Liver (tissue), 8 donors: ENCODE measurements at regions not wholly inside any gene's neighbourhood (a gene's known extent, or its start where the extent isn't known, plus 50 kb on each side); places are given as distances from the start of the nearest gene placed in this dataset.

Experiments used
- DNase-seq: peaks from one replicate; pipeline ENCODE4 v3.0.0-alpha.2; 2017; ENCODE audit warnings: low spot score
- H3K27ac ChIP-seq, 2 donors: one replicate each; pipeline ENCODE4 v1.7.0; 2013; ENCODE audit warnings: inconsistent platforms in 2 of 2, low read length in 2 of 2, control low read depth in 1 of 2, low read depth in 1 of 2, mild to moderate bottlenecking in 1 of 2
- H3K27me3 ChIP-seq, 4 donors: one replicate each; pipeline versions ENCODE4 v1.6.1 to v1.7.0; 2013; ENCODE audit warnings: low read length in 3 of 4, inconsistent platforms in 1 of 4, mild to moderate bottlenecking in 1 of 4, moderate library complexity in 1 of 4; ENCODE audit not compliant: control insufficient read depth in 4 of 4, insufficient read depth in 4 of 4
- H3K36me3 ChIP-seq, 4 donors: one replicate each; pipeline versions ENCODE4 v1.6.1 to v1.7.0; 2013; ENCODE audit warnings: low read length in 3 of 4, mild to moderate bottlenecking in 3 of 4, low read depth in 1 of 4, moderate library complexity in 1 of 4; ENCODE audit not compliant: control insufficient read depth in 4 of 4, insufficient read depth in 3 of 4
- H3K4me1 ChIP-seq, 4 donors: one replicate each; pipeline versions ENCODE4 v1.6.1 to v1.7.0; 2013; ENCODE audit warnings: low read length in 3 of 4, mild to moderate bottlenecking in 3 of 4, moderate library complexity in 1 of 4; ENCODE audit not compliant: control insufficient read depth in 4 of 4, insufficient read depth in 4 of 4
- H3K4me3 ChIP-seq, 3 donors: one replicate each; pipeline versions ENCODE4 v1.6.1 to v1.7.0; 2013; ENCODE audit warnings: low read length in 3 of 3, control low read depth in 1 of 3, low read depth in 1 of 3, mild to moderate bottlenecking in 1 of 3
- H3K9ac ChIP-seq, 2 donors: one replicate each; pipeline ENCODE4 v1.7.0; 2013; ENCODE audit warnings: low read length in 2 of 2, mild to moderate bottlenecking in 2 of 2, moderate library complexity in 2 of 2, control low read depth in 1 of 2, low read depth in 1 of 2
- H3K9me3 ChIP-seq, 4 donors: one replicate each; pipeline versions ENCODE4 v1.6.1 to v1.7.0; 2013; ENCODE audit warnings: low read length in 3 of 4; ENCODE audit not compliant: control insufficient read depth in 4 of 4
- EGR1 ChIP-seq, 2 donors: IDR thresholded peaks; 2 replicates each; pipeline ENCODE4 v1.6.1; 2016 to 2018; ENCODE audit warnings: antibody characterized with exemption in 2 of 2, low read depth in 2 of 2
- FOXA1 ChIP-seq: IDR thresholded peaks from 2 replicates; pipeline ENCODE4 v1.6.1; 2016; ENCODE audit warnings: antibody characterized with exemption
- FOXA2 ChIP-seq: IDR thresholded peaks from 2 replicates; pipeline ENCODE4 v1.6.1; 2016; ENCODE audit warnings: antibody characterized with exemption
- GABPA ChIP-seq, 2 donors: IDR thresholded peaks in 1 of 2; conservative IDR thresholded peaks in 1 of 2; 2 replicates each; pipeline ENCODE4 v1.6.1; 2016; ENCODE audit warnings: antibody characterized with exemption in 2 of 2, mild to moderate bottlenecking in 1 of 2, moderate library complexity in 1 of 2
- HNF4A ChIP-seq, 2 donors: conservative IDR thresholded peaks; 2 replicates each; pipeline ENCODE4 v1.6.1; 2016; ENCODE audit warnings: antibody characterized with exemption in 2 of 2, mild to moderate bottlenecking in 2 of 2
- HNF4G ChIP-seq: IDR thresholded peaks from 2 replicates; pipeline ENCODE4 v1.6.1; 2016; ENCODE audit warnings: antibody characterized with exemption
- JUND ChIP-seq, 2 donors: IDR thresholded peaks; 2 replicates each; pipeline ENCODE4 v1.6.1; 2016; ENCODE audit warnings: antibody characterized with exemption in 2 of 2
- NR2F2 ChIP-seq: IDR thresholded peaks from 2 replicates; pipeline ENCODE4 v1.6.1; 2016; ENCODE audit warnings: antibody characterized with exemption
- RAD21 ChIP-seq, 2 donors: IDR thresholded peaks; 2 replicates each; pipeline ENCODE4 v1.6.1; 2016; ENCODE audit warnings: antibody characterized with exemption in 2 of 2, mild to moderate bottlenecking in 2 of 2
- RXRA ChIP-seq, 2 donors: IDR thresholded peaks; 2 replicates each; pipeline ENCODE4 v1.6.1; 2017 to 2018; ENCODE audit warnings: antibody characterized with exemption in 2 of 2, mild to moderate bottlenecking in 1 of 2
- SP1 ChIP-seq: IDR thresholded peaks from 2 replicates; pipeline ENCODE4 v1.6.1; 2018; ENCODE audit warnings: antibody characterized with exemption, mild to moderate bottlenecking
- TAF1 ChIP-seq: conservative IDR thresholded peaks from 2 replicates; pipeline ENCODE4 v1.6.1; 2016; ENCODE audit warnings: antibody characterized with exemption, mild to moderate bottlenecking
- YY1 ChIP-seq: IDR thresholded peaks from 2 replicates; pipeline ENCODE4 v1.6.1; 2016; ENCODE audit warnings: antibody characterized with exemption, mild to moderate bottlenecking
- WGBS: extraction: QIAGEN DNeasy Blood & Tissue Kit; methylation state at CpG from one replicate; pipeline ENCODE4 v1.1.7; 2013; 5-methylcytosine and 5-hydroxymethylcytosine counted together
- TF ChIP-seq, protein P1 (sequence below): IDR thresholded peaks from 2 replicates; pipeline ENCODE4 v1.6.1; 2016; ENCODE audit warnings: antibody characterized with exemption, mild to moderate bottlenecking
- TF ChIP-seq, protein P2 (sequence below): IDR thresholded peaks from 2 replicates; pipeline ENCODE4 v1.6.1; 2016; ENCODE audit warnings: antibody characterized with exemption
- TF ChIP-seq, protein P3 (sequence below): fragments of 150-350 bp; IDR thresholded peaks from 2 replicates; pipeline ENCODE4 v1.5.1; 2017; ENCODE audit warnings: improper control_type of control experiment, low read depth, low read length; ENCODE audit not compliant: missing input control
- TF ChIP-seq, protein P4 (sequence below): IDR thresholded peaks from 2 replicates; pipeline ENCODE4 v1.6.1; 2016; ENCODE audit warnings: antibody characterized with exemption
- TF ChIP-seq, protein P5 (sequence below): IDR thresholded peaks from 2 replicates; pipeline ENCODE4 v1.6.1; 2016; ENCODE audit warnings: antibody characterized with exemption
- donor health status: healthy.
- donor health status: healthy.
- donor health status: healthy.
- donor health status: healthy.
- donor health status: healthy.

DNA sequence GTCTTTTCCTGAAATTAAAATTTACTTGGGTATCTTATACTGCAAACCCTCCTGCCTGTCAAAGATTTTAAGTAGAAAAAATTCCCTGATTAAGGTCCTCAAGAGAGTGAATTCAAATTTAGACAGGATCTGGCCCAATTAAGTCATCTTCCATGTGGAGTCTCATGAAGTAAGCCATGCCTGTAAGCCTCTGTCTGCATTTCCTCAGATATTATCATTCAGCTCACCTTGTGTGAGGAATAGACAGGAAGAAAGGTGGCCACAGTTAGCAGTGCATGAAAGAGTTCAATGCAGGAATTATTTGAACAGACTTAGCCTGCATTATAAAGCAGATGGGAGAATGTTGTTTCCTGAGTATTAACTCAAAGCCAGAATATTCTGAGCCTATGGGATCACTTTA lies 174.7 kb downstream of the HS3ST3A1 start:
- no peak overlapping the region for H3K4me3 ChIP-seq
- TF ChIP-seq JUND (IDR thresholded peaks at IDR 0.05) (no peak), HNF4G (no peak), RAD21 (IDR thresholded peaks at IDR 0.05) (no peak), RXRA (IDR thresholded peaks at IDR 0.05) (no peak), EGR1 (IDR thresholded peaks at IDR 0.05; ENCODE audit: low read depth in 2 of 2) (no peak), FOXA2 (no peak), NR2F2 (no peak), GABPA (IDR thresholded peaks at IDR 0.05 in 1 of 2, conservative IDR thresholded peaks at IDR 0.05 in 1 of 2) (no peak)
- TF ChIP-seq, protein P1, sequence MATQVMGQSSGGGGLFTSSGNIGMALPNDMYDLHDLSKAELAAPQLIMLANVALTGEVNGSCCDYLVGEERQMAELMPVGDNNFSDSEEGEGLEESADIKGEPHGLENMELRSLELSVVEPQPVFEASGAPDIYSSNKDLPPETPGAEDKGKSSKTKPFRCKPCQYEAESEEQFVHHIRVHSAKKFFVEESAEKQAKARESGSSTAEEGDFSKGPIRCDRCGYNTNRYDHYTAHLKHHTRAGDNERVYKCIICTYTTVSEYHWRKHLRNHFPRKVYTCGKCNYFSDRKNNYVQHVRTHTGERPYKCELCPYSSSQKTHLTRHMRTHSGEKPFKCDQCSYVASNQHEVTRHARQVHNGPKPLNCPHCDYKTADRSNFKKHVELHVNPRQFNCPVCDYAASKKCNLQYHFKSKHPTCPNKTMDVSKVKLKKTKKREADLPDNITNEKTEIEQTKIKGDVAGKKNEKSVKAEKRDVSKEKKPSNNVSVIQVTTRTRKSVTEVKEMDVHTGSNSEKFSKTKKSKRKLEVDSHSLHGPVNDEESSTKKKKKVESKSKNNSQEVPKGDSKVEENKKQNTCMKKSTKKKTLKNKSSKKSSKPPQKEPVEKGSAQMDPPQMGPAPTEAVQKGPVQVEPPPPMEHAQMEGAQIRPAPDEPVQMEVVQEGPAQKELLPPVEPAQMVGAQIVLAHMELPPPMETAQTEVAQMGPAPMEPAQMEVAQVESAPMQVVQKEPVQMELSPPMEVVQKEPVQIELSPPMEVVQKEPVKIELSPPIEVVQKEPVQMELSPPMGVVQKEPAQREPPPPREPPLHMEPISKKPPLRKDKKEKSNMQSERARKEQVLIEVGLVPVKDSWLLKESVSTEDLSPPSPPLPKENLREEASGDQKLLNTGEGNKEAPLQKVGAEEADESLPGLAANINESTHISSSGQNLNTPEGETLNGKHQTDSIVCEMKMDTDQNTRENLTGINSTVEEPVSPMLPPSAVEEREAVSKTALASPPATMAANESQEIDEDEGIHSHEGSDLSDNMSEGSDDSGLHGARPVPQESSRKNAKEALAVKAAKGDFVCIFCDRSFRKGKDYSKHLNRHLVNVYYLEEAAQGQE = no peak

DNA sequence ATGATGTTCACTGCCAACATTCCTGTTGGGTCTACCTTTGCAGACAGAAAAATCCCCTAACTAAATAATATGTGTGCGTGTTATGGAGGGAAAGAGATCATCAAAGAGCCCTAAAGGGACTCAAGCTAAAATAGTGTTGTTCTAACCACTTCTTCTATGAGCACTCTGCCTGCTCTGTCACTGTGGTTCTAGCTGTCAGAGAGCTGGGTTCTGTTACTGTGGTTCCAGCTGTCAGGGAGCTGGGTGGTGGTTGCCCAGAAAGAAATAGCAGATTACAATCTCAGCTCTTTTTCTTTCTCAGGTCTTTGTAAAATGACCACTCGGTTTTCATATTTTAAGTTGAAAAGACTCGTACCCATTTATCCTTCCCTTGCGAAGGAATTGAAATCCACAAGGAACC lies 176.3 kb downstream of the HS3ST3A1 start:
- Histone ChIP-seq H3K4me3 (no peak overlapping the region), H3K9me3 (no peaks in the 10 kb centered on the region), H3K27ac (no peak overlapping the region), H3K27me3 (no peaks in the 10 kb centered on the region), H3K36me3 (no peaks in the 10 kb centered on the region), H3K4me1 (peaks cover 0 to 16% (median 4%) of the 10 kb centered on the region in 4 donors), H3K9ac (no peak overlapping the region)
- DNase-seq = no peak
- no peak for TF ChIP-seq YY1
- no peak for TF ChIP-seq EGR1 (IDR thresholded peaks at IDR 0.05; ENCODE audit: low read depth in 2 of 2)
- TF ChIP-seq RXRA (IDR thresholded peaks at IDR 0.05) = no peak
- no peak for TF ChIP-seq GABPA (IDR thresholded peaks at IDR 0.05 in 1 of 2, conservative IDR thresholded peaks at IDR 0.05 in 1 of 2)
- TF ChIP-seq, protein P2, sequence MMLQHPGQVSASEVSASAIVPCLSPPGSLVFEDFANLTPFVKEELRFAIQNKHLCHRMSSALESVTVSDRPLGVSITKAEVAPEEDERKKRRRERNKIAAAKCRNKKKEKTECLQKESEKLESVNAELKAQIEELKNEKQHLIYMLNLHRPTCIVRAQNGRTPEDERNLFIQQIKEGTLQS = no peak
- no peak for TF ChIP-seq HNF4A (conservative IDR thresholded peaks at IDR 0.05)
- TF ChIP-seq, protein P3, sequence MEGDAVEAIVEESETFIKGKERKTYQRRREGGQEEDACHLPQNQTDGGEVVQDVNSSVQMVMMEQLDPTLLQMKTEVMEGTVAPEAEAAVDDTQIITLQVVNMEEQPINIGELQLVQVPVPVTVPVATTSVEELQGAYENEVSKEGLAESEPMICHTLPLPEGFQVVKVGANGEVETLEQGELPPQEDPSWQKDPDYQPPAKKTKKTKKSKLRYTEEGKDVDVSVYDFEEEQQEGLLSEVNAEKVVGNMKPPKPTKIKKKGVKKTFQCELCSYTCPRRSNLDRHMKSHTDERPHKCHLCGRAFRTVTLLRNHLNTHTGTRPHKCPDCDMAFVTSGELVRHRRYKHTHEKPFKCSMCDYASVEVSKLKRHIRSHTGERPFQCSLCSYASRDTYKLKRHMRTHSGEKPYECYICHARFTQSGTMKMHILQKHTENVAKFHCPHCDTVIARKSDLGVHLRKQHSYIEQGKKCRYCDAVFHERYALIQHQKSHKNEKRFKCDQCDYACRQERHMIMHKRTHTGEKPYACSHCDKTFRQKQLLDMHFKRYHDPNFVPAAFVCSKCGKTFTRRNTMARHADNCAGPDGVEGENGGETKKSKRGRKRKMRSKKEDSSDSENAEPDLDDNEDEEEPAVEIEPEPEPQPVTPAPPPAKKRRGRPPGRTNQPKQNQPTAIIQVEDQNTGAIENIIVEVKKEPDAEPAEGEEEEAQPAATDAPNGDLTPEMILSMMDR = no peak
- TF ChIP-seq, protein P4, sequence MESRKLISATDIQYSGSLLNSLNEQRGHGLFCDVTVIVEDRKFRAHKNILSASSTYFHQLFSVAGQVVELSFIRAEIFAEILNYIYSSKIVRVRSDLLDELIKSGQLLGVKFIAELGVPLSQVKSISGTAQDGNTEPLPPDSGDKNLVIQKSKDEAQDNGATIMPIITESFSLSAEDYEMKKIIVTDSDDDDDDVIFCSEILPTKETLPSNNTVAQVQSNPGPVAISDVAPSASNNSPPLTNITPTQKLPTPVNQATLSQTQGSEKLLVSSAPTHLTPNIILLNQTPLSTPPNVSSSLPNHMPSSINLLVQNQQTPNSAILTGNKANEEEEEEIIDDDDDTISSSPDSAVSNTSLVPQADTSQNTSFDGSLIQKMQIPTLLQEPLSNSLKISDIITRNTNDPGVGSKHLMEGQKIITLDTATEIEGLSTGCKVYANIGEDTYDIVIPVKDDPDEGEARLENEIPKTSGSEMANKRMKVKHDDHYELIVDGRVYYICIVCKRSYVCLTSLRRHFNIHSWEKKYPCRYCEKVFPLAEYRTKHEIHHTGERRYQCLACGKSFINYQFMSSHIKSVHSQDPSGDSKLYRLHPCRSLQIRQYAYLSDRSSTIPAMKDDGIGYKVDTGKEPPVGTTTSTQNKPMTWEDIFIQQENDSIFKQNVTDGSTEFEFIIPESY = no peak
- no peak for TF ChIP-seq FOXA2
- no peak for TF ChIP-seq SP1
- TF ChIP-seq FOXA1 = no peak
- TF ChIP-seq, protein P1 = no peak
- TF ChIP-seq TAF1 = no peak
- TF ChIP-seq HNF4G = no peak
- TF ChIP-seq, protein P5, sequence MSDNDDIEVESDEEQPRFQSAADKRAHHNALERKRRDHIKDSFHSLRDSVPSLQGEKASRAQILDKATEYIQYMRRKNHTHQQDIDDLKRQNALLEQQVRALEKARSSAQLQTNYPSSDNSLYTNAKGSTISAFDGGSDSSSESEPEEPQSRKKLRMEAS = no peak
- no peak for TF ChIP-seq RAD21 (IDR thresholded peaks at IDR 0.05)
- no peak for TF ChIP-seq JUND (IDR thresholded peaks at IDR 0.05)
- no peak for TF ChIP-seq NR2F2
- WGBS = 96% methylated on average over 4 of the region's 4 CpGs

More for the DNA sequence above, 174.7 kb downstream of the HS3ST3A1 start:
- H3K9me3 ChIP-seq = no peaks in the 10 kb centered on the region
- DNase-seq = no peak
- no peak overlapping the region for H3K27ac ChIP-seq
- no peaks in the 10 kb centered on the region for H3K27me3 ChIP-seq
- no peak overlapping the region for H3K9ac ChIP-seq
- peaks cover 0 to 6% (median under 1%) of the 10 kb centered on the region in 4 donors for H3K4me1 ChIP-seq
- no peaks in the 10 kb centered on the region for H3K36me3 ChIP-seq
